Tibial artery (tissue), 4 donors: ENCODE measurements at regions not wholly inside any gene's neighbourhood (a gene's known extent, or its start where the extent isn't known, plus 50 kb on each side); places are given as distances from the start of the nearest gene placed in this dataset.

Experiments
- DNase-seq, 2 donors: peaks; one replicate each; pipeline ENCODE4 v3.0.0-alpha.2; 2019
- H3K27ac ChIP-seq, 2 donors: fragments of 200-600 bp; sonication (generic) in 1 of 2; 1 replicate in 1 of 2; 2 replicates in 1 of 2; pipeline ENCODE4 v1.5.1; 2018 to 2019; ENCODE audit warnings: mild to moderate bottlenecking in 1 of 2
- H3K27me3 ChIP-seq, 2 donors: fragments of 200-600 bp; sonication (generic) in 1 of 2; one replicate each; pipeline versions ENCODE4 v1.5.1 to v1.6.0; 2016 to 2019
- H3K36me3 ChIP-seq, 3 donors: fragments of 200-600 bp; sonication (generic) in 2 of 3; one replicate each; pipeline ENCODE4 v1.5.1; 2016 to 2019; ENCODE audit warnings: mild to moderate bottlenecking in 2 of 3
- H3K4me1 ChIP-seq, 4 donors: fragments of 200-600 bp; sonication (generic) in 2 of 4; 1 replicate in 3 of 4; 2 replicates in 1 of 4; pipeline ENCODE4 v1.5.1; 2016 to 2019
- H3K4me3 ChIP-seq, 2 donors: fragments of 200-600 bp; sonication (generic) in 1 of 2; 1 replicate in 1 of 2; 2 replicates in 1 of 2; pipeline ENCODE4 v1.5.1; 2018 to 2019; ENCODE audit warnings: mild to moderate bottlenecking in 2 of 2
- H3K9me3 ChIP-seq, 3 donors: fragments of 200-600 bp; sonication (generic) in 1 of 3; one replicate each; pipeline ENCODE4 v1.5.1; 2016 to 2019
- CTCF ChIP-seq, 2 experiments: fragments of 200-600 bp in 1 of 2; fragments of 450-650 bp in 1 of 2; IDR thresholded peaks; one replicate each; pipeline ENCODE4 v1.5.1; 2017 to 2019; ENCODE audit warnings: antibody characterized with exemption in 2 of 2, mild to moderate bottlenecking in 1 of 2, moderate library complexity in 1 of 2
- intact Hi-C: fragments of 100-400 bp; cut with DNase I; formaldehyde crosslinking; loops from one replicate; pipeline ENCODE4 v1.15.0; 2023; ENCODE audit warnings: low total_unique reads

GRCh38 chr16:6493555-6493954 is 839.1 kb upstream of the RBFOX1 start:
- no peak for DNase-seq

GRCh38 chr16:6492742-6493141 is 839.9 kb upstream of the RBFOX1 start:
- no peaks in the 10 kb centered on the region for H3K4me1 ChIP-seq
- TF ChIP-seq CTCF (IDR thresholded peaks at IDR 0.05), result no peak
- H3K4me3 ChIP-seq, result no peak overlapping the region
- no peaks in the 10 kb centered on the region for H3K27me3 ChIP-seq
- H3K27ac ChIP-seq, result no peak overlapping the region
- no peaks in the 10 kb centered on the region for H3K36me3 ChIP-seq
- H3K9me3 ChIP-seq, result no peaks in the 10 kb centered on the region
- intact Hi-C loops, result no loop called here
- DNase-seq, result no peak

More at GRCh38 chr16:6493555-6493954, 839.1 kb upstream of the RBFOX1 start:
- H3K27ac ChIP-seq, result no peak overlapping the region
- H3K4me3 ChIP-seq, result no peak overlapping the region
- H3K4me1 ChIP-seq, result no peaks in the 10 kb centered on the region
- intact Hi-C loops, result no loop called here
- no peaks in the 10 kb centered on the region for H3K36me3 ChIP-seq
- H3K9me3 ChIP-seq, result no peaks in the 10 kb centered on the region
- TF ChIP-seq CTCF (IDR thresholded peaks at IDR 0.05), result no peak
- H3K27me3 ChIP-seq, result no peaks in the 10 kb centered on the region

- H3K27ac ChIP-seq, result no peak overlapping the region
- H3K4me1 ChIP-seq, result peaks cover 0 to 2% (median 0%) of the 10 kb centered on the region in 4 donors
- H3K4me3 ChIP-seq, result no peak overlapping the region
- intact Hi-C loops, result no loop called here
- no peaks in the 10 kb centered on the region for H3K36me3 ChIP-seq
- H3K27me3 ChIP-seq, result peaks cover 0 to 10% of the 10 kb centered on the region in 2 donors
- DNase-seq, result no peak
- no peaks in the 10 kb centered on the region for H3K9me3 ChIP-seq
- TF ChIP-seq CTCF (IDR thresholded peaks at IDR 0.05), result no peak
Observed at GRCh38 chr16:6484935-6485334, 847.7 kb upstream of the RBFOX1 start.

- no peak for TF ChIP-seq CTCF (IDR thresholded peaks at IDR 0.05)
- H3K4me3 ChIP-seq, result no peak overlapping the region
- intact Hi-C loops, result no loop called here
- H3K9me3 ChIP-seq, result no peaks in the 10 kb centered on the region
- no peak for DNase-seq
- peaks cover 0 to 10% of the 10 kb centered on the region in 2 donors for H3K27me3 ChIP-seq
- H3K4me1 ChIP-seq, result peaks cover 0 to 2% (median 0%) of the 10 kb centered on the region in 4 donors
- no peaks in the 10 kb centered on the region for H3K36me3 ChIP-seq
- H3K27ac ChIP-seq, result no peak overlapping the region
Observed at GRCh38 chr16:6484081-6484480, 848.6 kb upstream of the RBFOX1 start.

- H3K4me3 ChIP-seq, result no peak overlapping the region
Observed at GRCh38 chr16:6483469-6484033, 849.1 kb upstream of the RBFOX1 start.

More at GRCh38 chr16:6483469-6484033, 849.1 kb upstream of the RBFOX1 start:
- no peaks in the 10 kb centered on the region for H3K9me3 ChIP-seq
- no peak for TF ChIP-seq CTCF (IDR thresholded peaks at IDR 0.05)
- intact Hi-C loops, result no loop called here
- peaks cover 0 to 10% of the 10 kb centered on the region in 2 donors for H3K27me3 ChIP-seq
- no peak overlapping the region for H3K27ac ChIP-seq
- H3K4me1 ChIP-seq, result peaks cover 0 to 2% (median 0%) of the 10 kb centered on the region in 4 donors
- no peak for DNase-seq
- no peaks in the 10 kb centered on the region for H3K36me3 ChIP-seq
